SK-N-SH (cell line): ENCODE measurements at regions not wholly inside any gene's neighbourhood (a gene's known extent, or its start where the extent isn't known, plus 50 kb on each side); places are given as distances from the start of the nearest gene placed in this dataset.

Experiments used
- EZH2phosphoT487 ChIP-seq: fragments of 200-600 bp; sonication (generic); IDR thresholded peaks from 2 replicates; pipeline ENCODE4 v1.6.1; 2017; ENCODE audit warnings: low read depth, mixed run types, mild to moderate bottlenecking, antibody characterized with exemption, moderate library complexity, borderline replicate concordance
- SIN3A ChIP-seq: IDR thresholded peaks from 2 replicates; pipeline ENCODE4 v1.6.1; 2012; ENCODE audit warnings: low read depth, mild to moderate bottlenecking, low read length, moderate library complexity, borderline replicate concordance
- YY1 ChIP-seq: IDR thresholded peaks from 2 replicates; pipeline ENCODE4 v1.4.0; 2012; ENCODE audit warnings: low read depth, mild to moderate bottlenecking
- TF ChIP-seq, protein P1 (sequence below): fragments of 200-600 bp; sonication (generic); IDR thresholded peaks from 2 replicates; pipeline ENCODE4 v1.6.1; 2017; ENCODE audit warnings: antibody characterized with exemption, mild to moderate bottlenecking, moderate library complexity

DNA sequence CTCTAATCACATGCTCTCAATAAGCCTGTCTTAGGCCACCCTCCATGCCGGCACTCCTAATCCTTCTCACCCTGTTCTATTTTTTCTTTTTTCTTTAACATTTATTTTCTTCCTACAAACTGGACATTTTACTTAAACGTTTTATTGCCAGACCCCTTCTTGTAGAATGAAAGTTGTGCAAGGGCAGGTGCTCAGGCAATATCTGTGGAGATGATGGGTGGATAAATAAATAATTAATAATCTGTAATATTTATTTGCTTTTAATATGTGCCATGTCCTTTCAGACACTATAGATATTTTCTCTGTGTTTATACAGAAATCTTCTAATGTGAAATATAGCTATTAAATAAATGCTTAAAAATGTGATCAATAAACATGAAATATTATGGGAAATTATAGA, 815.7 kb upstream of the MIR17HG start:
- no peak for TF ChIP-seq YY1
- TF ChIP-seq EZH2phosphoT487 = no peak
- no peak for TF ChIP-seq SIN3A
- TF ChIP-seq, protein P1, sequence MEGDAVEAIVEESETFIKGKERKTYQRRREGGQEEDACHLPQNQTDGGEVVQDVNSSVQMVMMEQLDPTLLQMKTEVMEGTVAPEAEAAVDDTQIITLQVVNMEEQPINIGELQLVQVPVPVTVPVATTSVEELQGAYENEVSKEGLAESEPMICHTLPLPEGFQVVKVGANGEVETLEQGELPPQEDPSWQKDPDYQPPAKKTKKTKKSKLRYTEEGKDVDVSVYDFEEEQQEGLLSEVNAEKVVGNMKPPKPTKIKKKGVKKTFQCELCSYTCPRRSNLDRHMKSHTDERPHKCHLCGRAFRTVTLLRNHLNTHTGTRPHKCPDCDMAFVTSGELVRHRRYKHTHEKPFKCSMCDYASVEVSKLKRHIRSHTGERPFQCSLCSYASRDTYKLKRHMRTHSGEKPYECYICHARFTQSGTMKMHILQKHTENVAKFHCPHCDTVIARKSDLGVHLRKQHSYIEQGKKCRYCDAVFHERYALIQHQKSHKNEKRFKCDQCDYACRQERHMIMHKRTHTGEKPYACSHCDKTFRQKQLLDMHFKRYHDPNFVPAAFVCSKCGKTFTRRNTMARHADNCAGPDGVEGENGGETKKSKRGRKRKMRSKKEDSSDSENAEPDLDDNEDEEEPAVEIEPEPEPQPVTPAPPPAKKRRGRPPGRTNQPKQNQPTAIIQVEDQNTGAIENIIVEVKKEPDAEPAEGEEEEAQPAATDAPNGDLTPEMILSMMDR = no peak
